ENCODE measurements at regions not wholly inside any gene's neighbourhood (a gene's known extent, or its start where the extent isn't known, plus 50 kb on each side); places are given as distances from the start of the nearest gene placed in this dataset.

- no peak for TF ChIP-seq SIN3A (IDR thresholded peaks at IDR 0.05; ENCODE audit: borderline replicate concordance, insufficient read depth, low read depth, low read length)
- TF ChIP-seq CTCF (IDR thresholded peaks at IDR 0.05): no peak
- TF ChIP-seq POLR2AphosphoS5 (IDR thresholded peaks at IDR 0.05; ENCODE audit: low read depth, low read length): no peak
- no peak for TF ChIP-seq REST (IDR thresholded peaks at IDR 0.05; ENCODE audit: insufficient read depth in 1 of 2, low read depth in 2 of 2, low read length in 1 of 2)
Measured at GRCh38 chr2:144785253-144785652, 265.3 kb upstream of the ZEB2 start.
